Neural cell (in vitro differentiated cells): ENCODE measurements at regions not wholly inside any gene's neighbourhood (a gene's known extent, or its start where the extent isn't known, plus 50 kb on each side); places are given as distances from the start of the nearest gene placed in this dataset.

Experiments used
- CTCF ChIP-seq: fragments of 450-650 bp; IDR thresholded peaks from 2 replicates; pipeline ENCODE4 v1.5.1; 2014; ENCODE audit warnings: antibody characterized with exemption, mild to moderate bottlenecking, moderate library complexity; ENCODE audit not compliant: poor library complexity, severe bottlenecking
- EP300 ChIP-seq: fragments of 450-650 bp; conservative IDR thresholded peaks from 2 replicates; pipeline ENCODE4 v1.6.1; 2014; ENCODE audit warnings: antibody characterized with exemption, mild to moderate bottlenecking, moderate library complexity; ENCODE audit not compliant: poor library complexity, severe bottlenecking
- EZH2 ChIP-seq: fragments of 200-600, 300-800 bp; shearing (Covaris generic), sonication (generic); IDR thresholded peaks from 2 replicates; pipeline ENCODE4 v1.6.1; 2014; ENCODE audit warnings: antibody characterized with exemption, low read length, borderline replicate concordance, mild to moderate bottlenecking; ENCODE audit not compliant: insufficient read depth, poor library complexity, severe bottlenecking
- MXI1 ChIP-seq: fragments of 450-650 bp; conservative IDR thresholded peaks from 2 replicates; pipeline ENCODE4 v1.6.1; 2014; ENCODE audit warnings: antibody characterized with exemption, mild to moderate bottlenecking; ENCODE audit not compliant: poor library complexity, severe bottlenecking
- POLR2AphosphoS5 ChIP-seq: IDR thresholded peaks from 2 replicates; pipeline ENCODE4 v1.6.1; 2012
- RAD21 ChIP-seq: fragments of 450-650 bp; conservative IDR thresholded peaks from 2 replicates; pipeline ENCODE4 v1.6.1; 2014; ENCODE audit warnings: antibody characterized with exemption, mild to moderate bottlenecking, moderate library complexity
- REST ChIP-seq: IDR thresholded peaks from 2 replicates; pipeline ENCODE4 v1.6.1; 2012; ENCODE audit warnings: borderline replicate concordance
- SMC3 ChIP-seq: fragments of 450-650 bp; conservative IDR thresholded peaks from 2 replicates; pipeline ENCODE4 v1.6.1; 2014; ENCODE audit warnings: antibody characterized with exemption, mild to moderate bottlenecking, moderate library complexity; ENCODE audit not compliant: poor library complexity
- TAF1 ChIP-seq: IDR thresholded peaks from 2 replicates; pipeline ENCODE4 v1.6.1; 2012; ENCODE audit warnings: low read depth

- no peak for TF ChIP-seq EZH2
- TF ChIP-seq CTCF, result no peak
- no peak for TF ChIP-seq TAF1
- no peak for TF ChIP-seq POLR2AphosphoS5
- TF ChIP-seq MXI1, result no peak
- no peak for TF ChIP-seq RAD21
- no peak for TF ChIP-seq REST
- no peak for TF ChIP-seq EP300
- no peak for TF ChIP-seq SMC3
Measured at GRCh38 chr17:12348476-12348875, 317.2 kb upstream of the MYOCD start.
